GM12874 (cell line): ENCODE measurements at regions not wholly inside any gene's neighbourhood (a gene's known extent, or its start where the extent isn't known, plus 50 kb on each side); places are given as distances from the start of the nearest gene placed in this dataset.

ENCODE experiments used
- TF ChIP-seq, protein P1 (sequence below): IDR thresholded peaks from 2 replicates; pipeline ENCODE4 v1.5.1; 2011; ENCODE audit warnings: low read depth, mild to moderate bottlenecking, control low read depth, low read length, moderate library complexity; ENCODE audit not compliant: insufficient read depth

DNA sequence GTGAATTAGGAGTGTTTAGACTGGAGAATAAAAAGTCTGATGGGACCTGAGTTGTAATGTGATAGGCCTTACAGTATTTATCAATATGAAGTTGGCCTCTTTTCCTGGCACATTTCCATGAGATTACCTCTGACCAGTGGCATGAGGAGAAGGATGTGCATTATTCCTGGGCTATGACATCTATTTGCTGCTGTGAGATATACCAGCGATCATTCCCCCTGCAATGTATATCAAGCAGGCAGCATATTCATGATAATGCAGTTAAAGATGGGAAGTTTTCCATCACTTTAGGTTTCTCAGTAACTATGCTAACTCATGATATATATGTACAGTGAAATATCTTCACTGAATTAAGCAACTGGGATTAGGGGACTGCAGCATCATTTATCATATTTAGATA, 142.8 kb upstream of the MBL2 start:
- TF ChIP-seq, protein P1, sequence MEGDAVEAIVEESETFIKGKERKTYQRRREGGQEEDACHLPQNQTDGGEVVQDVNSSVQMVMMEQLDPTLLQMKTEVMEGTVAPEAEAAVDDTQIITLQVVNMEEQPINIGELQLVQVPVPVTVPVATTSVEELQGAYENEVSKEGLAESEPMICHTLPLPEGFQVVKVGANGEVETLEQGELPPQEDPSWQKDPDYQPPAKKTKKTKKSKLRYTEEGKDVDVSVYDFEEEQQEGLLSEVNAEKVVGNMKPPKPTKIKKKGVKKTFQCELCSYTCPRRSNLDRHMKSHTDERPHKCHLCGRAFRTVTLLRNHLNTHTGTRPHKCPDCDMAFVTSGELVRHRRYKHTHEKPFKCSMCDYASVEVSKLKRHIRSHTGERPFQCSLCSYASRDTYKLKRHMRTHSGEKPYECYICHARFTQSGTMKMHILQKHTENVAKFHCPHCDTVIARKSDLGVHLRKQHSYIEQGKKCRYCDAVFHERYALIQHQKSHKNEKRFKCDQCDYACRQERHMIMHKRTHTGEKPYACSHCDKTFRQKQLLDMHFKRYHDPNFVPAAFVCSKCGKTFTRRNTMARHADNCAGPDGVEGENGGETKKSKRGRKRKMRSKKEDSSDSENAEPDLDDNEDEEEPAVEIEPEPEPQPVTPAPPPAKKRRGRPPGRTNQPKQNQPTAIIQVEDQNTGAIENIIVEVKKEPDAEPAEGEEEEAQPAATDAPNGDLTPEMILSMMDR: no peak

DNA sequence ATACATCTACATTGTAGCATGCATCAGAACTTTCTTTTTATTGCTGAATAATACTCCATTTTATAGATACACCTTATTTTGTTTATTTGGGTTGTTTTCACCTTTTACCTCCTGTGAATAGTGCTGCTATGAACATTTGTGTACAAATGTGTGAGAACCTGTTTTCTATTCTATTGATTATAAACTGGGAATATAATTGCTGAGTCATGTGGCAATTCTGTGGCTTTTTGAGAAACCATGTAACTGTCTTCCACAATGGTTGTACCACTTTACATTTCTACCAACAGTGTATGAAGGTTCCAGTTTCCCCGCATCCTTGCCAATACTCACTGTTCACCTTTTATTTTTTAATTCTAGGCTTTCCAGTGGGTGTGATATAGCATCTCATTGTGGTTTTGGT, 138.6 kb upstream of the MBL2 start:
- TF ChIP-seq, protein P1: no peak

DNA sequence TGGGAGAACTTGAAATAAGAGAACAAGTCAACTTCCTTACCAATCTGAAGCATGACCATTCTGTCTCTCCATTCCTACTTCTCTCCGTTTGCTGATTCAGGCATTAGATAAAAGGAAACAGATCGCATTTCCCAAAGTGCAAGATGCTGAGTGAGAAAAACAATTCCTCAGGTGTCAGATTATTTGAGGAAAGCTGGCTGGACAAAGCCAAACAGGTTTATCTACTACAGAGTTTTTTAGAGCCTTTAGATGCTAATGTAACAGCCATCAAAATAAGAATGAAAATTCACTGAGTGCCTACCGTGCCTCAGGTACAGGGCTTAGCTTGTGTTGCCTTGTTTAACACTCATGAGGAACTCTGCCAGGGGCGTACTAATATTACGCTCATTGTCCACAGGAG, 135.9 kb upstream of the MBL2 start:
- TF ChIP-seq, protein P1: no peak

DNA sequence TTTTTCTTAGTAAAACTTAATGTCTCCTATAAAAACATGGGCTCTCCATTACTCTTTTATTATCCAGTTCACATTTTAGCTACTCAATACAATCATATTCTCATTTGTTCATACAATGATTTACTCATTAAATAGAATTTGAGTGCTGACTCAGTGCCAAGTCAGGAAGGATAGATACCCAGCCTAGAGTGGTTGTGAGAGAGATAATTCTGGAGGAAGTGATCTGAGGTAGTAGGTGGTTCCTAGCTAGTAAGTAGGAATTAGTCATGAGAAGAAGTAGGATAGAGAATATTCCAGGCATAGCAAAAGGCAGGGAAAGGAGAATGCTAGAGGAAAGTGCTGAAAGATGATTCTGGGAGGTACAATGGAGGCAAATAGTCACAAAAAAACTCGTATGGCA, 133.5 kb upstream of the MBL2 start:
- TF ChIP-seq, protein P1: no peak

DNA sequence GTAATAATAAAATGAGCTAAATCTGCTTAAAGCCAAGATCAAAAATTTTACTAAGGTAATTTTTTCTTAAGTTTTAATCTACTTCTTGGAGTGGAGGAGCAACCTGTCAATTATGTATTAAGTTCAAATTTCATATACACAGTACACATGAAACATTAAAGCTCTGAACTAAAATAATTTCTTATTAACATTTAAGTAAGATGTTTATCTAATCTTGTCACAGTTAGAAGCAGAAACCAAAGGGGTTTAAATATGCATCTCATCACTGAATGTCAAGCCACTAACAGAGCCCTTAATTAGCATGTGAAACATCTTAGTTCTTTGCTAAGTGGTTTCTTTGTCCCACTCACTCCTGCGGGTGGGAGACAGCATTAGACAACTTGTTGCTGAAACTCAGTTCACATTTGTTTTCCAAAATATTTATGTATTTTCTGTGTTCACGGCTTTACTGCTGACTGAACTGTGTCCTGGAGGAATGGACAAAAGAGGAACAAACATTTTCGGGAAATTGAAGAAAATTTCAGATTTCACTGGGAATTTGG, 130.9 kb upstream of the MBL2 start:
- TF ChIP-seq, protein P1: no peak

DNA sequence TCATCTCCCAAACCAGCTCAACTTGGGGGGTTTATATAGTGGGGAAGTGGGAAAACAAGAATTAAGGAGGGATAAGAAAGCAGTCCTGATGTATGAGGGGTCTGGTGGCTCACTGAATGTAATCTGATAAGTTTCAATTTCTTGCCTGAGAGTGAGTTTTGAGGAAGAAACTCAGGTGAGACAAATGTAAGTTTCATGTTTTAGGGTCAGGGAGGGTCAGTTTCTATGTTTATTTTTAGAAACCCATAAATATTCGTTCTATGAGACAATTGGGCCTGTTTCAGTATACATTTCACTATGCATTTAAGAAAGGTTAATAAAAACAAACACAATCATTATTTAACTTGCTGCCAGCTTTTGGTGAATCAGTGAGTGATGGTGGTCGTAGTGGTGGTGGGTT, 128.0 kb upstream of the MBL2 start:
- TF ChIP-seq, protein P1: no peak

DNA sequence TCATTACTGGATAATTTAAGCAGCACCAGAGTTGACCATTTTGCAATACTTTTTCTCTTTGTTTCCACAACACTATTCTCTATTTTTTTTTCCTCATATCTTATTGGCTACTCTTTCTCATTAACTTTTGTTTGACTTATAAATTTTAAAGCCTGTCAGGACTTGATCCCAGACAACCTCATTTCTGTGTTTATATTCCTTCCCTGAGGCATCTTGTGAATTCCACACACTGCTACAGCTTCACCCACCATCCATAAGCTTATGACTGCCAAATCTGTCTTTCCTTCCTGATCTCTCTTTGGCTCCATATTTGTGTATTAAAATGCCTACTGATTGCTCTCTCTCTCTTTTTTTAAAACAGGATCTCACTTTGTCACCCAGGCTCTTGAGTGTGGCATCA, 124.6 kb upstream of the MBL2 start:
- TF ChIP-seq, protein P1: no peak
